Caco-2 (cell line): ENCODE measurements at regions not wholly inside any gene's neighbourhood (a gene's known extent, or its start where the extent isn't known, plus 50 kb on each side); places are given as distances from the start of the nearest gene placed in this dataset.

Experiments
- BruUV-seq: library from RNA; stranded (reverse); fragments of 400-500 nt; replicated peaks from 2 replicates; lab custom pipeline; 2021; lab: Mats Ljungman, UMichigan
- CTCF ChIA-PET: fragments of 300-600 bp; sonication (Branson Sonifier 250); formaldehyde crosslinking; loops from one replicate; lab custom pipeline; 2022; ENCODE audit warnings: antibody characterized with exemption; lab: Charles Lee
- POLR2A ChIA-PET: fragments of 300-600 bp; sonication (Branson Sonifier 250); formaldehyde crosslinking; loops from one replicate; lab custom pipeline; 2022; ENCODE audit warnings: antibody characterized with exemption; lab: Charles Lee
- DNase-seq, 2 experiments: peaks; one replicate each; pipeline versions ENCODE4 v3.0.0 to v3.0.0-alpha.2; 2020 to 2022
- H3K27me3 ChIP-seq: replicated peaks from 2 replicates; pipeline ENCODE4 v1.6.0; 2011; ENCODE audit warnings: low read length; ENCODE audit not compliant: control insufficient read depth, insufficient read depth
- H3K36me3 ChIP-seq: 2 replicates; pipeline ENCODE4 v1.5.1; 2011; ENCODE audit warnings: low read length; ENCODE audit not compliant: control insufficient read depth, insufficient read depth
- H3K4me1 ChIP-seq: fragments of 250-450 bp; sonication (Bioruptor Pico); 2 replicates; pipeline ENCODE4 v1.5.1; 2020; ENCODE audit warnings: mild to moderate bottlenecking
- H3K4me3 ChIP-seq: 2 replicates; pipeline ENCODE4 v1.5.1; 2011; ENCODE audit warnings: low read depth, mild to moderate bottlenecking, control low read depth, low read length
- H3K9me3 ChIP-seq: fragments of 250-450 bp; sonication (Bioruptor Pico); 2 replicates; pipeline ENCODE4 v1.5.1; 2020; ENCODE audit warnings: mild to moderate bottlenecking, moderate library complexity
- H3K27ac Mint-ChIP-seq: one replicate; pipeline ENCODE4 v1.8.0; 2022; ENCODE audit warnings: mixed read lengths; ENCODE audit not compliant: unreplicated experiment
- H3K27me3 Mint-ChIP-seq: one replicate; pipeline ENCODE4 v1.8.0; 2022; ENCODE audit warnings: mixed read lengths; ENCODE audit not compliant: insufficient read depth, unreplicated experiment
- H3K36me3 Mint-ChIP-seq: one replicate; pipeline ENCODE4 v1.8.0; 2022; ENCODE audit warnings: mild to moderate bottlenecking, mixed read lengths; ENCODE audit not compliant: insufficient read depth, unreplicated experiment
- H3K4me1 Mint-ChIP-seq: one replicate; pipeline ENCODE4 v1.8.0; 2022; ENCODE audit warnings: low read depth, mixed read lengths; ENCODE audit not compliant: unreplicated experiment
- H3K4me3 Mint-ChIP-seq: one replicate; pipeline ENCODE4 v1.8.0; 2022; ENCODE audit warnings: mild to moderate bottlenecking, moderate library complexity, mixed read lengths; ENCODE audit not compliant: unreplicated experiment
- H3K9me3 Mint-ChIP-seq: one replicate; pipeline ENCODE4 v1.8.0; 2022; ENCODE audit warnings: mixed read lengths; ENCODE audit not compliant: unreplicated experiment
- CTCF ChIP-seq, 2 experiments: fragments of 200-600 bp in 1 of 2; IDR thresholded peaks; 1 replicate in 1 of 2; 2 replicates in 1 of 2; pipeline versions ENCODE4 v1.5.1 to v1.8.0; 2011 to 2022; ENCODE audit warnings: antibody characterized with exemption in 1 of 2, control low read depth in 1 of 2, inconsistent platforms in 1 of 2, low read depth in 1 of 2, low read length in 1 of 2, mild to moderate bottlenecking in 1 of 2, moderate library complexity in 1 of 2; ENCODE audit not compliant: insufficient read depth in 1 of 2, severe bottlenecking in 1 of 2, unreplicated experiment in 1 of 2
- intact Hi-C: fragments of 100-400 bp; cut with micrococcal nuclease; formaldehyde crosslinking; loops from one replicate; pipeline ENCODE4 v1.10.0; 2022; ENCODE audit not compliant: unreplicated experiment

- ChIA-PET CTCF (no interaction called here), POLR2A (no interaction called here)
- Histone ChIP-seq H3K4me3 (no peak overlapping the region), H3K9me3 (no peaks in the 10 kb centered on the region), H3K27me3 (no peaks in the 10 kb centered on the region), H3K36me3 (no peaks in the 10 kb centered on the region), H3K4me1 (no peaks in the 10 kb centered on the region)
- Mint-ChIP-seq H3K36me3 (no peaks in the 10 kb centered on the region), H3K9me3 (no peaks in the 10 kb centered on the region), H3K27me3 (no peaks in the 10 kb centered on the region), H3K27ac (no peak overlapping the region), H3K4me1 (no peaks in the 10 kb centered on the region), H3K4me3 (no peak overlapping the region)
- no peak for DNase-seq
- no peak for TF ChIP-seq CTCF (IDR thresholded peaks at IDR 0.05; ENCODE audit: insufficient read depth in 1 of 2, low read depth in 1 of 2, low read length in 1 of 2, severe bottlenecking in 1 of 2, unreplicated experiment in 1 of 2)
- BruUV-seq, result no TSS peak
- intact Hi-C loops, result no loop called here
Measured at GRCh38 chr9:22682536-22682935, 235.9 kb downstream of the DMRTA1 start.

GRCh38 chr9:22682961-22683699 lies 236.5 kb downstream of the DMRTA1 start:
- ChIA-PET CTCF (no interaction called here), POLR2A (no interaction called here)
- H3K4me1 ChIP-seq, result no peaks in the 10 kb centered on the region
- no peaks in the 10 kb centered on the region for H3K4me1 Mint-ChIP-seq
- no peaks in the 10 kb centered on the region for H3K9me3 Mint-ChIP-seq
- no peak overlapping the region for H3K4me3 ChIP-seq
- no peak overlapping the region for H3K4me3 Mint-ChIP-seq
- no peaks in the 10 kb centered on the region for H3K27me3 ChIP-seq
- no TSS peak for BruUV-seq
- no peaks in the 10 kb centered on the region for H3K36me3 Mint-ChIP-seq
- H3K27ac Mint-ChIP-seq, result no peak overlapping the region
- no peaks in the 10 kb centered on the region for H3K9me3 ChIP-seq
- intact Hi-C loops, result no loop called here
- no peak for DNase-seq
- H3K36me3 ChIP-seq, result no peaks in the 10 kb centered on the region
- no peaks in the 10 kb centered on the region for H3K27me3 Mint-ChIP-seq
- no peak for TF ChIP-seq CTCF (IDR thresholded peaks at IDR 0.05; ENCODE audit: insufficient read depth in 1 of 2, low read depth in 1 of 2, low read length in 1 of 2, severe bottlenecking in 1 of 2, unreplicated experiment in 1 of 2)

- intact Hi-C loops, result no loop called here
- Mint-ChIP-seq H3K27me3 (no peaks in the 10 kb centered on the region), H3K4me3 (no peak overlapping the region), H3K27ac (no peak overlapping the region), H3K9me3 (no peaks in the 10 kb centered on the region), H3K36me3 (no peaks in the 10 kb centered on the region), H3K4me1 (no peaks in the 10 kb centered on the region)
- Histone ChIP-seq H3K4me3 (no peak overlapping the region), H3K27me3 (no peaks in the 10 kb centered on the region), H3K4me1 (no peaks in the 10 kb centered on the region), H3K9me3 (no peaks in the 10 kb centered on the region), H3K36me3 (no peaks in the 10 kb centered on the region)
- BruUV-seq, result no TSS peak
- ChIA-PET CTCF (no interaction called here), POLR2A (no interaction called here)
- no peak for DNase-seq
- TF ChIP-seq CTCF (IDR thresholded peaks at IDR 0.05; ENCODE audit: insufficient read depth in 1 of 2, low read depth in 1 of 2, low read length in 1 of 2, severe bottlenecking in 1 of 2, unreplicated experiment in 1 of 2), result no peak
Measured at GRCh38 chr9:22683700-22684075, 237.1 kb downstream of the DMRTA1 start.
